ENCODE measurements at regions not wholly inside any gene's neighbourhood (a gene's known extent, or its start where the extent isn't known, plus 50 kb on each side); places are given as distances from the start of the nearest gene placed in this dataset.

DNA sequence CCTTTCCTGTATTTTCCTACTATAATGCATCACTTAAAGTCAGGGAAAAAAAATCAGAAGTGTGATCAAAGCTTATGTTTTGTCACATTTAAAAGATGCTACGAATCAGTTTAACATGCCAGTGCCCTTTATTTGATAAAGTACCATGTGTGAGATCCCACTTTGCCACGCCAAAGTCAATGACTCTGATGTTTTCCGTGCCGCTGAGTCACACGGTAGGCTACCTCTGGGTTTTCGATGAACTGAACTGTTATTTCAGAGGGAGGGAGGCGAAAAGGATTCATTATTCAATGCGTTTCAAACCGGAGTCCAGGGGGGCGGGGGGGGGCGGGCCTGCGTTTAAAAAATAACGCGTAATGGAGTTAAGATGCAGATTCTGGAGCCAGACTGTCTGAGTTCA, 203.0 kb downstream of the ABHD5 start:
- TF ChIP-seq, protein P1, sequence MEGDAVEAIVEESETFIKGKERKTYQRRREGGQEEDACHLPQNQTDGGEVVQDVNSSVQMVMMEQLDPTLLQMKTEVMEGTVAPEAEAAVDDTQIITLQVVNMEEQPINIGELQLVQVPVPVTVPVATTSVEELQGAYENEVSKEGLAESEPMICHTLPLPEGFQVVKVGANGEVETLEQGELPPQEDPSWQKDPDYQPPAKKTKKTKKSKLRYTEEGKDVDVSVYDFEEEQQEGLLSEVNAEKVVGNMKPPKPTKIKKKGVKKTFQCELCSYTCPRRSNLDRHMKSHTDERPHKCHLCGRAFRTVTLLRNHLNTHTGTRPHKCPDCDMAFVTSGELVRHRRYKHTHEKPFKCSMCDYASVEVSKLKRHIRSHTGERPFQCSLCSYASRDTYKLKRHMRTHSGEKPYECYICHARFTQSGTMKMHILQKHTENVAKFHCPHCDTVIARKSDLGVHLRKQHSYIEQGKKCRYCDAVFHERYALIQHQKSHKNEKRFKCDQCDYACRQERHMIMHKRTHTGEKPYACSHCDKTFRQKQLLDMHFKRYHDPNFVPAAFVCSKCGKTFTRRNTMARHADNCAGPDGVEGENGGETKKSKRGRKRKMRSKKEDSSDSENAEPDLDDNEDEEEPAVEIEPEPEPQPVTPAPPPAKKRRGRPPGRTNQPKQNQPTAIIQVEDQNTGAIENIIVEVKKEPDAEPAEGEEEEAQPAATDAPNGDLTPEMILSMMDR (IDR thresholded peaks at IDR 0.05), result no peak
- TF ChIP-seq POLR2A (IDR thresholded peaks at IDR 0.05), result no peak
